HG02938 (cell line): ENCODE measurements at regions not wholly inside any gene's neighbourhood (a gene's known extent, or its start where the extent isn't known, plus 50 kb on each side); places are given as distances from the start of the nearest gene placed in this dataset.

Source experiments
- ATAC-seq: cut with Tn5 transposase; IDR thresholded peaks from one replicate; pipeline ENCODE4 v1.9.1; 2021; ENCODE audit warnings: mild to moderate bottlenecking, moderate library complexity; ENCODE audit not compliant: unreplicated experiment

GRCh38 chr18:22542406-22542835 lies 124.7 kb upstream of the CTAGE1 start:
- no peak for ATAC-seq

- no peak for ATAC-seq
Observed at GRCh38 chr18:22543769-22544168, 126.1 kb upstream of the CTAGE1 start.

GRCh38 chr18:22544626-22545025 lies 126.9 kb upstream of the CTAGE1 start:
- ATAC-seq = no peak

GRCh38 chr18:22545066-22545760 lies 127.5 kb upstream of the CTAGE1 start:
- ATAC-seq = no peak

- ATAC-seq = no peak
Observed at GRCh38 chr18:22546905-22547570, 129.3 kb upstream of the CTAGE1 start.

DNA sequence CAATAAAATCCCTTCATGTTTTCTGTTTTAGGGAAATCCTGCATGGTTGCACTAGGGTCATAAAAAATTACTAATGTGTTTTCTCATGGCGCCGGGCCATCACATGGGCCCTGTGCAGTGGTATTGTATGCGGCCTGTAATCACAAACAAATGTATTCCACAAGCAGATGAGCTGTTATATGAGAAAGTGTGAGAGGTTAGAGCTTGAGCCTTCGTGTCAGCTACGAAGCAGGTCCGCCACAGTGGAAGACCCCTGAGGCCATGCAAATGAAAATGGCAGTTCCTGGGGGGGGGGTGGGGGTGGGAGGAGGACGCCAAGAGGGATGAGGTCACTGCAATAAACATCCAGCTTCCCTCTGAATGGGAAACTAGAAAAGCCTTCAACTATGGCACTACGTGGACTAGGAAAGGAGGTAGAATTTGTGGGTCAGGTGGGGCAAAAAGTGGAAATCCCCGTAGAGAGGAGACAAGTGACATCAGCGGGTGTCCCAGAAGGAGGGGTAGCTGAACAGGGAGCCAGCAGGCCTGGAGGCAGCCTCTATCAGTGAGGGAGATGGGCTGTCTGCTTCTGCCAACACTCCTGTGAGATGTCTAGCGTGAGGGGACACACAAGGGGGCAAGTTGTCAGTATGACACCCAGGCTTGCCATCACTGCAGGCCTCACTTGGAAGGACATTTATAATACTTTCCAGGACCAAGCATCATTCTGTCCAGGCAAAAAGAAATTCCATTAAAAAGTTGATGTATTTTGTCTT lies 130.3 kb upstream of the CTAGE1 start:
- no peak for ATAC-seq

- ATAC-seq = no peak
Observed at GRCh38 chr18:22549260-22549937, 131.7 kb upstream of the CTAGE1 start.

- ATAC-seq = no peak
Observed at GRCh38 chr18:22550366-22550765, 132.7 kb upstream of the CTAGE1 start.

DNA sequence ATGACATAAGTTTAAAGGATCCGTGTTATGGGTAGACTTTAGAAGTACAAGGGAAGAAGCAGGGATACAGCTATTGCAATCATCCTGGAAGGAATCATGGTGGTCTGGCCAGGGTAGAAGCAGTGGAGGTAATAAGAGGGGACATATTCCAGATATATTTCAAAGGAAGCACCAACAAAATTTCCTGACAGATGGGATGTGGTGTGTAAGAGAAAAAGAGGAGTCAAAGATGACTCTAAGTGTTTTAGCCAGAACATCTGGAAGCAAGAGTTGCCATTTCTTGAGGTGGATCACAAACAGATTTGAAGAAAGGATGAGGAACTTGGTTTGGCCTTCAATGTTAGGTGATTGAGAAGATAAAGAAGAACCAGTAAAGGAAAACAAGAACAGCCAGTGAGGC lies 133.1 kb upstream of the CTAGE1 start:
- no peak for ATAC-seq

- no peak for ATAC-seq
Observed at GRCh38 chr18:22551536-22552151, 133.9 kb upstream of the CTAGE1 start.

DNA sequence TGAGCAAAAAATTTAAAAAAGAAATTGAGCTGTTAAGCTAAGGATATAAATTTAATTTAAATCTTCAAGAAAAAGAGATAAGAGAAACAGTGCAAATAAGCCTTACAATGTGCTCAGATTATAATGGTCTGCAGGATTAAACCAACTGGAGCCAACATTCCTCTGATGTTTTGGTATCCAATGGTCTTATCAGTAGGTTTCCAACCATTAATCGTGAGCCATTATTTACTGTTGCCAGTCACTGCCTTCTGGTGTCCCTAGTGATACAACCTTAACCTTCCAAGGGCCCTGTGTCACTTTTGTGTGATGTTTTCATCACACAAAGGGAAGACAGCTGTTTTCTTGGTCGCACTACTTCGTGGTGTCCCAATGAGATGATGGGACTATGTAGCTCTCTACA lies 134.5 kb upstream of the CTAGE1 start:
- ATAC-seq = no peak

DNA sequence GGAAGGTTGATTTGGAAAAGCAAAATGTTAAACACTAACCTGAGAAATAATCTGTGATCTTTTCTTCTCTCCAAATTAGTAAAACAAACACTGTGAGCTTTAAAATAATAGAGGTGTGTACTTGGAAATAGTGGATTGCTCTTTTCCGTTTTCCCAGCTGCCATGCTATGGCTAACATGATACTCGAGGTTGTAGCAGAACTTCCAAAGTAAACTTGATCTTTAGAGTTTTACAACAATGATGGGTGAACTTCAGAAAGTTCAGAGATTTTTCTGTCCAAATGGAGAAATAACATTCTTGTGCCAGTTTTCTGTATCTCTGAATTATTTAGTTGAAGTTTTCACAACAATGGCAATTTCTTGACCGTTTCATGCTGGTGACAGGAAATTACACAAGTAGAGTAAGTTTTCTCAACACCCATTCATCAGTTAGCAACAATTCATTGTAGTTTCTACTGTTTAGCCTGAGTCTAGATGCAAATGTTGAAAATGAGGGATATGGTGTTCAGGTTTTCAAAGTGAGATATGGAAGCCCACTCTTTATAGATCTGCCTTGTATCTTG lies 135.3 kb upstream of the CTAGE1 start:
- no peak for ATAC-seq

GRCh38 chr18:22556222-22557167 lies 138.8 kb upstream of the CTAGE1 start:
- no peak for ATAC-seq

GRCh38 chr18:22557168-22557941 lies 139.6 kb upstream of the CTAGE1 start:
- no peak for ATAC-seq

DNA sequence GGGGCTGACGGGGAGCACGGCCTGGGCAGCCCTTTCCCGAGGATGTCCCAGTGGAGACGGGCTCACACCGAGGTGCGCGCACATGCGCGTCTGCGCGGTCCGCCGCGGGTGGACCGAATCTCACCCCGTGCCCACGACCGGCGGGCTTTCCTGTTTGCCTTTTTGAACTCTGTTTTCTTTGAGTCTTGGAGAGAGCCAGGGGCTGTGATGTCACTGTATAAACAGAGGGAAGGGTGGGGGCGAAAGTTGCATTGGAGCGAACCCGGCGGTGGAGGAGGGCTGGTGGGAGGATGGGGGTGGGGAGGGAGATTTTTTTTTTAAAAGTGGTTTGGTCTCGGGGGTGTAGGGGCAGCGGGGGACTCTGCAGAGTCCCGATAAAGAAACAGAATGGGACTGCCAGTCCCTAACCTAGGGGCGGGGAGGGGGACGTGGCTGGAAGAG lies 141.2 kb upstream of the CTAGE1 start:
- ATAC-seq = no peak

DNA sequence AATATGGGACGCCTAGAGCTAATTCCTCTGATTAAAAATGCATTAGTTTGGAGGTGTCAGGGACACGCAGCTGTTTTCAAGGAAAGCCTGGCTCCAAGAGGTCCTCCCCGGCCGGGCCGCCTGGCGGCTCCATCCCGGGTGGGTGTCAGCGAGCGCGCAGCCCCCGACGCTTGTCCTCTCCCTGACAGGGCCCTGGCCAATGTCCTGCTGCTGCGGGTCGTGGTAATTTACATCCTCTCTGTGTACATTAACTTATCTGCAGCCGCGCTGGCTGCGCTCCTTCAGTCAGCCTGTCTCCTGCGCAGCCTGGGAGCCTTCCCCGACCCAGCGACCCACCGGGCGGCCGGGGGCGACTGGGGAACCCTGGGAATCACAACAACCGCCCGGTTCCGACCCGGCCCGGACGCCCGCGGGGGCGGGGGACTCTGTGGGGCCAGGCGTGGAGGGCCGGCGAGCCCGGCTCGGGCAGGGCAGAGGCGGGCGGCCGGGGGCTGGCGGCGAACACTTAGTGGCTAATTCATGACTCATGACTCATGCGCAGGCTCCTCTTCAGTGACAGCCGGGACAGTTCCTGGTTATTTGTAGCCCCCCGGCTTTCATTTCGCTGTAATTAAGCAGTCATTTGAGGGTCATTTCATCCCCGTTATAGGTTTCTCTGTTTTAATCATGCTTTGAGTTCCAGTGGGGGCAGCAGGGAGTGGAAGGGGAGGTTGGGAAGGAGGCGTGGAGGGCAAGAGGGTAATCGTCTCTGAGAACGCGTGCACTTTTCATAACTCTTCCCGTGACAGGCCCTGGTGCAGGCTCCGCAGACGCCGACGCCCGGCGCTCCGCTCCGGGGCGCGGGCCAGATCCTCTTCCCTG lies 141.9 kb upstream of the CTAGE1 start:
- ATAC-seq = no peak

DNA sequence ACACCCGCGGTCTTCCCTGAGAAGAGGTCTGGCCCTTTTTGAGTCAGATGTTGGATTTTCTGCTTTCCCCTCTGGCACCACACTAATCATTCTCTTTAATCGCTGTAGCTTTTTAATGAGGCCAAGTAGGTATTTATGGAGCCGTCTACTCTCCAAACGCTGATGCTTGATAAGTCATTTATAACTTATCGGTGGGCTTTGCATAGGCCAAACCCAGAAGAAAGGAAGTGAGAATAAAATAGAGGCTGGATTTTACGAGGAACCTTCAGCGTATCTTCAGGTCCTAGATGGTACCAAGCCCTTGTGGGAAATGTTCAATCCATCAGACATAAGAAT lies 142.5 kb upstream of the CTAGE1 start:
- no peak for ATAC-seq

DNA sequence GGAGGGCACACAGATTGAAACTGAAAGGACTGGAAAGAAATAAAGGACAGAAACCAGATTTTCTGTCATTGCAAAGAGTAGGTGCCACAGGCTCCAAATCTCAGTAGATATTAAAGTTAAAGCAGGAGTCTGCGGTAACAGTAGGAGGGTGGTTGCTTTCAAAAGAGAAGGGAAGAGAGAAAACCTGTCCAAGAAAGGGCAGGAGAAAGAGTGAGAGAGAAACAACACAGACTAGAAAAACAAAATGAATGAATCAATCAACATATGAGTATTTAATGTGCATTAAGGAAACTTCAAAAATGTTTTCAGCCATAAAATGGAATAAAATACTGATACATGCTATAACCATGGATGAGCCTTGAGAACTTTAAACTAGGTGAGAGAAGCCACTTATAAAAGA lies 143.1 kb upstream of the CTAGE1 start:
- no peak for ATAC-seq
